Glutamatergic neuron (in vitro differentiated cells): ENCODE measurements at regions not wholly inside any gene's neighbourhood (a gene's known extent, or its start where the extent isn't known, plus 50 kb on each side); places are given as distances from the start of the nearest gene placed in this dataset.

ENCODE experiments used
- DNase-seq: peaks from one replicate; pipeline ENCODE4 v3.0.0; 2022
- H3K27ac Mint-ChIP-seq: one replicate; pipeline ENCODE4 v1.8.0; 2020; ENCODE audit warnings: mild to moderate bottlenecking, mixed read lengths, inconsistent platforms; ENCODE audit not compliant: unreplicated experiment
- H3K27me3 Mint-ChIP-seq: one replicate; pipeline ENCODE4 v1.8.0; 2020; ENCODE audit warnings: mild to moderate bottlenecking, moderate library complexity, mixed read lengths, inconsistent platforms; ENCODE audit not compliant: unreplicated experiment
- H3K36me3 Mint-ChIP-seq: one replicate; pipeline ENCODE4 v1.8.0; 2020; ENCODE audit warnings: mild to moderate bottlenecking, mixed read lengths, inconsistent platforms; ENCODE audit not compliant: unreplicated experiment
- H3K4me1 Mint-ChIP-seq: one replicate; pipeline ENCODE4 v1.8.0; 2020; ENCODE audit warnings: mild to moderate bottlenecking, low read depth, mixed read lengths, inconsistent platforms; ENCODE audit not compliant: unreplicated experiment
- H3K4me3 Mint-ChIP-seq: one replicate; pipeline ENCODE4 v1.8.0; 2020; ENCODE audit warnings: mild to moderate bottlenecking, mixed read lengths, inconsistent platforms; ENCODE audit not compliant: unreplicated experiment
- H3K9me3 Mint-ChIP-seq: one replicate; pipeline ENCODE4 v1.8.0; 2020; ENCODE audit warnings: mild to moderate bottlenecking, moderate library complexity, mixed read lengths, inconsistent platforms; ENCODE audit not compliant: unreplicated experiment
- TF ChIP-seq, protein P1 (sequence below): fragments of 200-600 bp; sonication (generic); IDR thresholded peaks from one replicate; pipeline ENCODE4 v1.5.0; 2021; ENCODE audit not compliant: partially characterized antibody, unreplicated experiment

GRCh38 chr16:9437115-9437514 lies 345.7 kb downstream of the HAPSTR1 start:
- Mint-ChIP-seq H3K36me3 (no peaks in the 10 kb centered on the region), H3K9me3 (no peaks in the 10 kb centered on the region), H3K4me3 (no peak overlapping the region), H3K27ac (no peak overlapping the region), H3K4me1 (no peaks in the 10 kb centered on the region), H3K27me3 (no peaks in the 10 kb centered on the region)
- no peak for DNase-seq
- TF ChIP-seq, protein P1, sequence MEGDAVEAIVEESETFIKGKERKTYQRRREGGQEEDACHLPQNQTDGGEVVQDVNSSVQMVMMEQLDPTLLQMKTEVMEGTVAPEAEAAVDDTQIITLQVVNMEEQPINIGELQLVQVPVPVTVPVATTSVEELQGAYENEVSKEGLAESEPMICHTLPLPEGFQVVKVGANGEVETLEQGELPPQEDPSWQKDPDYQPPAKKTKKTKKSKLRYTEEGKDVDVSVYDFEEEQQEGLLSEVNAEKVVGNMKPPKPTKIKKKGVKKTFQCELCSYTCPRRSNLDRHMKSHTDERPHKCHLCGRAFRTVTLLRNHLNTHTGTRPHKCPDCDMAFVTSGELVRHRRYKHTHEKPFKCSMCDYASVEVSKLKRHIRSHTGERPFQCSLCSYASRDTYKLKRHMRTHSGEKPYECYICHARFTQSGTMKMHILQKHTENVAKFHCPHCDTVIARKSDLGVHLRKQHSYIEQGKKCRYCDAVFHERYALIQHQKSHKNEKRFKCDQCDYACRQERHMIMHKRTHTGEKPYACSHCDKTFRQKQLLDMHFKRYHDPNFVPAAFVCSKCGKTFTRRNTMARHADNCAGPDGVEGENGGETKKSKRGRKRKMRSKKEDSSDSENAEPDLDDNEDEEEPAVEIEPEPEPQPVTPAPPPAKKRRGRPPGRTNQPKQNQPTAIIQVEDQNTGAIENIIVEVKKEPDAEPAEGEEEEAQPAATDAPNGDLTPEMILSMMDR, result no peak

- no peaks in the 10 kb centered on the region for H3K9me3 Mint-ChIP-seq
- peaks cover 2% of the 10 kb centered on the region for H3K27me3 Mint-ChIP-seq
- H3K4me1 Mint-ChIP-seq, result no peaks in the 10 kb centered on the region
- no peak overlapping the region for H3K27ac Mint-ChIP-seq
- no peaks in the 10 kb centered on the region for H3K36me3 Mint-ChIP-seq
- DNase-seq, result no peak
- TF ChIP-seq, protein P1, result no peak
- no peak overlapping the region for H3K4me3 Mint-ChIP-seq
These were observed 347.5 kb downstream of the HAPSTR1 start for GRCh38 chr16:9438991-9439390.

DNA sequence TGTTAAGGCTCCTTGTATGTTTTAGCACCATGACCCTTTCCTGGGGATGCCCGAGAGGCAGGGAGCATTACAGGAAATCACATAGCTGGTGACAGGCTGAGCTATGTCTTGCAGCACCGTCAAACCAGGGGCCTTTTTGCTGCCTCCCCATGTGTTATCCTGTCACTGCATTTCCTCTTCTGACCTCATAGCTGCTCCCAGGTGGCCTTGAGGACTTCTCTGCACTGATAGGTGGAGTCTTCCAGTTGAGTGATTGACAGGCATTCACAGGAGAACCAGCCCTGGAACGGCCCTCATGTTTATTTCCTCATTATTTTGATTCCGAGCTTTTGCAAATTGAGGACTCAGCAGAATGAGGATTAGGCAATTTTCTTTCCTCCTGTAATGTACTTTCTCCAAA lies 349.6 kb downstream of the HAPSTR1 start:
- DNase-seq, result no peak
- TF ChIP-seq, protein P1, result no peak
- Mint-ChIP-seq H3K4me1 (no peaks in the 10 kb centered on the region), H3K36me3 (no peaks in the 10 kb centered on the region), H3K27ac (no peak overlapping the region), H3K4me3 (no peak overlapping the region), H3K27me3 (peaks cover 2% of the 10 kb centered on the region), H3K9me3 (peaks cover 2% of the 10 kb centered on the region)

DNA sequence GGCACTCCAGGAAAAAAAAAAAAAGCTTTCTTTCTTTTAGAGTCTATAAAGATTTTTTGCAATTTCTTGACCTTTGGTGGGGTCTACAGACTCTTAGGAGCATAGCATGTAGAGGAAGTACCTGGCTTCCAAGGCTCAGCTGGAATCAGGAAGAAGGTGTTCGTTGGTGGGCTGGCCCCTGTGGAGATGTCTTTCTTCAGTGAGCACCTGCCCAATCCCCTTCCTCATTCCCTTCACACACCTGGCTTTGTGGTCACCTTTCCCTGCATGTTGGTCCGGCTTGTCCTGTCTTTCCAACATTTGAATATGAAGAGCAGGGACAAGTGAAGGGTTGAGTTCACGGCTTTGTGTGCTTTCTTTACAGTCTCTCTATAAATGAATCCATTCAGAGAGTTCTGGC lies 352.4 kb downstream of the HAPSTR1 start:
- Mint-ChIP-seq H3K4me3 (no peak overlapping the region), H3K36me3 (no peaks in the 10 kb centered on the region), H3K27me3 (peaks cover 2% of the 10 kb centered on the region), H3K27ac (no peak overlapping the region), H3K9me3 (peaks cover 4% of the 10 kb centered on the region), H3K4me1 (peaks cover 4% of the 10 kb centered on the region)
- no peak for DNase-seq
- TF ChIP-seq, protein P1, result no peak

- TF ChIP-seq, protein P1, result no peak
- Mint-ChIP-seq H3K4me3 (no peak overlapping the region), H3K27ac (no peak overlapping the region), H3K4me1 (peaks cover 4% of the 10 kb centered on the region), H3K9me3 (peaks cover 4% of the 10 kb centered on the region), H3K36me3 (peaks cover 6% of the 10 kb centered on the region), H3K27me3 (peaks cover 2% of the 10 kb centered on the region)
- DNase-seq, result no peak
These were observed 355.2 kb downstream of the HAPSTR1 start for GRCh38 chr16:9446471-9447194.
